Pancreas (tissue), 10 donors: ENCODE measurements at regions not wholly inside any gene's neighbourhood (a gene's known extent, or its start where the extent isn't known, plus 50 kb on each side); places are given as distances from the start of the nearest gene placed in this dataset.

Source experiments
- ATAC-seq, 4 donors: fragments of 200-7000 bp; cut with Tn5 transposase; one replicate each; pipeline versions ENCODE4 v1.8.0 to v1.9.1; 2020; ENCODE audit warnings: mild to moderate bottlenecking in 4 of 4, moderate library complexity in 4 of 4
- DNase-seq, 6 donors: peaks; one replicate each; pipeline ENCODE4 v3.0.0-alpha.2; 2020
- FAIRE-seq: peaks from 2 replicates; lab custom pipeline; 2012; peaks lifted over from hg19 to GRCh38; lab: Jason Lieb, UNC
- H3K27ac ChIP-seq, 4 donors: fragments of 200-600 bp; sonication (generic); 1 replicate in 3 of 4; 2 replicates in 1 of 4; pipeline versions ENCODE4 v1.5.0 to v1.8.0; 2020
- H3K27me3 ChIP-seq, 4 donors: fragments of 200-600 bp; one replicate each; pipeline ENCODE4 v1.8.0; 2021
- H3K36me3 ChIP-seq, 3 donors: fragments of 200-600 bp; sonication (generic) in 1 of 3; one replicate each; pipeline versions ENCODE4 v1.5.0 to v1.8.0; 2020 to 2021
- H3K4me1 ChIP-seq, 3 donors: fragments of 200-600 bp; one replicate each; pipeline ENCODE4 v1.8.0; 2021
- H3K4me3 ChIP-seq, 4 donors: fragments of 200-600 bp; sonication (generic) in 2 of 4; one replicate each; pipeline versions ENCODE4 v1.5.0 to v1.8.0; 2020 to 2021
- H3K9me3 ChIP-seq, 4 donors: fragments of 200-600 bp; one replicate each; pipeline ENCODE4 v1.8.0; 2021
- CTCF ChIP-seq, 4 donors: fragments of 200-600 bp; sonication (generic) in 3 of 4; IDR thresholded peaks; one replicate each; pipeline versions ENCODE4 v1.5.0 to v1.8.0; 2021; ENCODE audit warnings: antibody characterized with exemption in 4 of 4
- WGBS, 2 donors: extraction: QIAGEN DNeasy Blood & Tissue Kit; methylation state at CpG; one replicate each; pipeline ENCODE4 v1.1.7; 2013; 5-methylcytosine and 5-hydroxymethylcytosine counted together
- intact Hi-C, 3 donors: fragments of 100-400 bp; cut with DNase I; formaldehyde crosslinking; loops; one replicate each; pipeline versions ENCODE4 v1.11.1 to v1.14.2; 2022
- donor health status: healthy with polysubstance abuse.
- donor health status: DM: no; HTN: no; CAD: no; lungs with moderate emphysema.
- donor health status: DM: no; HTN: no; CAD: no.
- donor health status: control.
- donor health status: control.
- donor health status: Bipolar disorder and iron deficiency.
- donor health status: DM: yes; HTN: yes; CAD: no.
- donor health status: DM: no; HTN: no; CAD: no.
- donor health status: DM: no; HTN: no; CAD: no.
- donor health status: DM: yes; HTN: yes; CAD: no.

DNA sequence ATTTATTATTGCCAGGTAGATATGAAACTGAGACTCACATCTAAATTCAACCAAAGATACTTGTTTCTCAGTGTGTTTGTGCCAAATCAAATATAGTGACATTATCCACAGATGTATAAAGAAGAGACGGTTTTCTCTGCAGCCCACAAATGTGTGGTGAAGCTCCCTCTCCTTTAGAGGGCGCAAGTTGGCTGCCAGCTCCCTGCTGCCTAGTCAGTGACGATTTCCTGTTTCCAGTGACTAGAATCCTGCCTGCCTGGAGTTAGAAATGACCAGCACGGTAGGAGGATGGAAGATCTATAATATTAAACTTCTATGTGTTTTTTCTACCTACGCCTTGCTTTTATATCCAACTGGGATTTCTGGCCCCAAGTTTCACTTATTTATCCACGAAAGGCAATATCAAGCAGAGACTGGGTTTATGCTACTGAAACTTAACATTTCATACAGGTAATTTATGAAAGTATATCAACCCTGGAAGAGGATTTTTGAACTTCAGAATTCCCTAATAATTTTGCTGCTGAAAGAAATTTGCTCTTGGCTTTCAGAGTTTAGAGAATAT, 1793.7 kb upstream of the TENM3 start:
- Histone ChIP-seq H3K27me3 (no peaks in the 10 kb centered on the region), H3K4me3 (no peak overlapping the region), H3K36me3 (no peaks in the 10 kb centered on the region), H3K27ac (no peak overlapping the region), H3K4me1 (no peaks in the 10 kb centered on the region), H3K9me3 (no peaks in the 10 kb centered on the region)
- WGBS, 2 donors: 18 to 21% methylated on average over 6 of the region's 6 CpGs
- no peak for DNase-seq
- peak in 1 of 4 donors; percentile 10 for TF ChIP-seq CTCF (IDR thresholded peaks at IDR 0.05)
- FAIRE-seq: no peak
- intact Hi-C loops: no loop called here
- ATAC-seq: peak in 3 of 4 donors; percentile 40 to 67 (median 62)

- WGBS, 2 donors: 26 to 34% methylated on average over 3 of the region's 3 CpGs
- Histone ChIP-seq H3K27ac (no peak overlapping the region), H3K9me3 (no peaks in the 10 kb centered on the region), H3K36me3 (no peaks in the 10 kb centered on the region), H3K27me3 (no peaks in the 10 kb centered on the region), H3K4me1 (no peaks in the 10 kb centered on the region), H3K4me3 (no peak overlapping the region)
- FAIRE-seq: no peak
- no peak for TF ChIP-seq CTCF (IDR thresholded peaks at IDR 0.05)
- no peak for DNase-seq
- intact Hi-C loops: no loop called here
- ATAC-seq: no peak
Observed at GRCh38 chr4:180455226-180455625, 1788.0 kb upstream of the TENM3 start.

DNA sequence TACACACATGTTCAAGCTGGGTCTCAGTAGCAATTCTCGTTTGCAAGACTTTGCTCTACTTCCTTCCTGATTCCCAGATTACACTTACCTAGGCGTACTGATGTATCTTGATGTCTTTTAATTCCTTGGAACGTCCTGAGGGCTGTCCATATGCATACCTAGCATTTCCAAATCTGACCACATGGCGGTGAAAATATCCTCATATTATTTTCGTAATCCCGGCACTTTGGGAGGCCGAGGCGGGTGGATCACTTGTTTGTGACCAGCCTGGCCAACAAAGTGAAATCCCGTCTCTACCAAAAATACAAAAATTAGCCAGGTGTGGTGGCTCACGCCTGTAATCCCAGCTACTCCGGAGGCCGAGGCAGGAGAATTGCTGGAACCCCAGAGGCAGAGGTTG, 1786.3 kb upstream of the TENM3 start:
- FAIRE-seq (no peak), DNase-seq (no peak)
- H3K27me3 ChIP-seq: no peaks in the 10 kb centered on the region

GRCh38 chr4:180462116-180462515, 1781.1 kb upstream of the TENM3 start:
- ATAC-seq: no peak
- intact Hi-C loops: no loop called here
- Histone ChIP-seq H3K27me3 (no peaks in the 10 kb centered on the region), H3K4me3 (no peak overlapping the region), H3K27ac (no peak overlapping the region), H3K4me1 (no peaks in the 10 kb centered on the region), H3K9me3 (no peaks in the 10 kb centered on the region), H3K36me3 (no peaks in the 10 kb centered on the region)
- no peak for DNase-seq
- 86 to 92% methylated on average over 6 of the region's 6 CpGs for WGBS, 2 donors
- no peak for TF ChIP-seq CTCF (IDR thresholded peaks at IDR 0.05)
- FAIRE-seq: no peak

More for the DNA sequence above, 1786.3 kb upstream of the TENM3 start:
- WGBS, 2 donors: 82 to 91% methylated on average over 12 of the region's 12 CpGs
- intact Hi-C loops: no loop called here
- H3K4me1 ChIP-seq: no peaks in the 10 kb centered on the region
- H3K4me3 ChIP-seq: no peak overlapping the region
- no peak overlapping the region for H3K27ac ChIP-seq
- H3K9me3 ChIP-seq: no peaks in the 10 kb centered on the region
- no peaks in the 10 kb centered on the region for H3K36me3 ChIP-seq
- ATAC-seq: no peak
- TF ChIP-seq CTCF (IDR thresholded peaks at IDR 0.05): no peak

DNA sequence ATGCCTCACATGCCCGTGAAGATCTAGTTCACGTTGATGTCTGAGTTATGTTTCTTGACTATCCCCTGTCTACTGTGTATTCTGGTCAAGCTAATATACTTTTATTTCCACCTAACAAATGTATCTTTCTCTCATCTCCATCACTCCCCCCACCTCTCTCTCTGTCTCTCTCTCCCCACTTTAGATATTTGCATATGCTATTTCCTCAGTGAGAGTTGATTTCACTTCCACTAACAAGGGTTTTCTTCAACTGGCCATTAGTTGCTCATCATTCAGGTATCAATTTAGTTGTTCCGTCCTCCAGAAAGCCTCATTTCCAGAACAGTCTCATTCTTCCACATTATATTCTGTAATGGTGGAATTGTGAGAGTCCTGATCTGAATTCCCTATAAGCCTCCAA, 1777.8 kb upstream of the TENM3 start:
- Histone ChIP-seq H3K27me3 (no peaks in the 10 kb centered on the region), H3K9me3 (no peaks in the 10 kb centered on the region), H3K4me3 (no peak overlapping the region), H3K27ac (no peak overlapping the region), H3K36me3 (no peaks in the 10 kb centered on the region), H3K4me1 (no peaks in the 10 kb centered on the region)
- ATAC-seq (no peak), DNase-seq (no peak), FAIRE-seq (no peak)
- TF ChIP-seq CTCF (IDR thresholded peaks at IDR 0.05): no peak
- WGBS, 2 donors: 79 to 92% methylated on average over 3 of the region's 3 CpGs
- intact Hi-C loops: no loop called here
